Smooth muscle cell (in vitro differentiated cells): ENCODE measurements at regions not wholly inside any gene's neighbourhood (a gene's known extent, or its start where the extent isn't known, plus 50 kb on each side); places are given as distances from the start of the nearest gene placed in this dataset.
A peak's percentile ranks its signal among the peaks of the same experiment; 100 is the strongest.

Source experiments
- DNase-seq: peaks from one replicate; lab custom pipeline; 2025; ENCODE audit not compliant: unreplicated experiment; lab: John Stamatoyannopoulos, UW
- H2AFZ ChIP-seq: fragments of 200-600 bp; sonication (generic); 2 replicates; pipeline ENCODE4 v1.6.0; 2016; ENCODE audit warnings: antibody characterized with exemption, low read depth, mild to moderate bottlenecking
- H3F3A ChIP-seq: fragments of 200-600 bp; sonication (generic); 2 replicates; pipeline ENCODE4 v1.6.0; 2017; ENCODE audit warnings: antibody characterized with exemption, low read depth
- H3K27ac ChIP-seq: fragments of 200-600 bp; sonication (generic); 2 replicates; pipeline ENCODE4 v1.5.1; 2016; ENCODE audit warnings: low read depth, mild to moderate bottlenecking
- H3K27me3 ChIP-seq: fragments of 200-600 bp; sonication (generic); 2 replicates; pipeline ENCODE4 v1.6.1; 2016; ENCODE audit warnings: low read depth, mild to moderate bottlenecking
- H3K36me3 ChIP-seq: fragments of 200-600 bp; sonication (generic); 2 replicates; pipeline ENCODE4 v1.5.1; 2016; ENCODE audit warnings: low read depth
- H3K4me1 ChIP-seq: fragments of 200-600 bp; sonication (generic); 2 replicates; pipeline ENCODE4 v1.5.1; 2016; ENCODE audit warnings: low read depth
- H3K4me2 ChIP-seq: fragments of 200-600 bp; sonication (generic); 2 replicates; pipeline ENCODE4 v1.6.0; 2016; ENCODE audit warnings: mild to moderate bottlenecking
- H3K4me3 ChIP-seq: fragments of 200-600 bp; sonication (generic); 2 replicates; pipeline ENCODE4 v1.5.1; 2016; ENCODE audit warnings: mild to moderate bottlenecking
- H3K79me2 ChIP-seq: fragments of 200-600 bp; sonication (generic); 2 replicates; pipeline ENCODE4 v1.6.0; 2016; ENCODE audit warnings: low read depth, mild to moderate bottlenecking
- H3K9ac ChIP-seq: fragments of 200-600 bp; sonication (generic); 2 replicates; pipeline ENCODE4 v1.6.0; 2016; ENCODE audit warnings: low read depth
- H3K9me3 ChIP-seq: fragments of 200-600 bp; sonication (generic); replicated peaks from 2 replicates; pipeline ENCODE4 v1.5.1; 2016; ENCODE audit warnings: low read depth
- H4K20me1 ChIP-seq: fragments of 200-600 bp; sonication (generic); 2 replicates; pipeline ENCODE4 v1.6.0; 2016; ENCODE audit warnings: low read depth
- WGBS: methylation state at CpG from one replicate; pipeline ENCODE4 v1.1.7; 2016; ENCODE audit warnings: low lambda C conversion rate; 5-methylcytosine and 5-hydroxymethylcytosine counted together
- TF ChIP-seq, protein P1 (sequence below): fragments of 200-600 bp; sonication (generic); IDR thresholded peaks from 2 replicates; pipeline ENCODE4 v1.5.1; 2017; ENCODE audit warnings: borderline replicate concordance, mild to moderate bottlenecking, antibody characterized with exemption; ENCODE audit not compliant: insufficient read depth, poor library complexity, severe bottlenecking

DNA sequence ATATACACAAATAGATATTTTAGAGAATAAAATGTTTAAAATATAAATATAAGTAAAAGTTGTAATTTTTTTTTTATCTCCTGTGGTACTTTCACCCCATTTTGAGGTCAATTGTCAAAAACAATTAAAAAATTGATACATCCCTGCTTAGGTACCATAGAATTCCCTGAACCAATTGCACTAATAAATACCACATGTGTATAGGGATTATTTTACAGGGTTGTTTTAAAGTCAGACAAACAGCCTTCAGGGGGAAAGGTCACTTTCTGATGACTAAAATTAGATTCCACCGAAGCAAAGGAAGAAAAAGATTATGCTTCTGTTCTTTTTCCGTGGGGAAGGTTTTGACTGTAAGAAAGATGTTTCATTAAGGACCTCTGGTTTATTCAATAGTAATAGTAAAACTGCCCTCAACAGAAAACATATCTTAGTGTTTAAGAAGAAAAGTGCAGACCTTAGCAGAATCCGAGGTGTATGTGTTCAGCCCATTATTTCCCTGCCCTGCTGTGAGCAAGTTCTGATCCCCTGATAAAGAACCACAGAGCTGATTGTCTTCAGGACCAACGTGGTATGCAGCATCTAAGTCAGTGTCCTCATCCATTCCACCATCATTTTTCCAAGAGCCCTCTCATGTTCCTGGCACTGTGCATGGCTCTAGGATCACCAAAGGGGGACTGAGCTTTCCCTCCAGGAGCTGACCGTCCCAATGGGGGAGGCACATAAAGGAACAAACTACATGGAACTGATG, 132.9 kb upstream of the IL12A start:
- no peak overlapping the region for H3K4me3 ChIP-seq
- H3K4me1 ChIP-seq = peaks cover 51% of the 10 kb centered on the region
- H4K20me1 ChIP-seq = peaks cover 22% of the 10 kb centered on the region
- no peaks in the 10 kb centered on the region for H3K27me3 ChIP-seq
- H3K36me3 ChIP-seq = no peaks in the 10 kb centered on the region
- H2AFZ ChIP-seq = no peak overlapping the region
- TF ChIP-seq, protein P1, sequence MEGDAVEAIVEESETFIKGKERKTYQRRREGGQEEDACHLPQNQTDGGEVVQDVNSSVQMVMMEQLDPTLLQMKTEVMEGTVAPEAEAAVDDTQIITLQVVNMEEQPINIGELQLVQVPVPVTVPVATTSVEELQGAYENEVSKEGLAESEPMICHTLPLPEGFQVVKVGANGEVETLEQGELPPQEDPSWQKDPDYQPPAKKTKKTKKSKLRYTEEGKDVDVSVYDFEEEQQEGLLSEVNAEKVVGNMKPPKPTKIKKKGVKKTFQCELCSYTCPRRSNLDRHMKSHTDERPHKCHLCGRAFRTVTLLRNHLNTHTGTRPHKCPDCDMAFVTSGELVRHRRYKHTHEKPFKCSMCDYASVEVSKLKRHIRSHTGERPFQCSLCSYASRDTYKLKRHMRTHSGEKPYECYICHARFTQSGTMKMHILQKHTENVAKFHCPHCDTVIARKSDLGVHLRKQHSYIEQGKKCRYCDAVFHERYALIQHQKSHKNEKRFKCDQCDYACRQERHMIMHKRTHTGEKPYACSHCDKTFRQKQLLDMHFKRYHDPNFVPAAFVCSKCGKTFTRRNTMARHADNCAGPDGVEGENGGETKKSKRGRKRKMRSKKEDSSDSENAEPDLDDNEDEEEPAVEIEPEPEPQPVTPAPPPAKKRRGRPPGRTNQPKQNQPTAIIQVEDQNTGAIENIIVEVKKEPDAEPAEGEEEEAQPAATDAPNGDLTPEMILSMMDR = no peak
- peak overlapping the region; percentile 78 for H3K27ac ChIP-seq
- H3K9me3 ChIP-seq = no peaks in the 10 kb centered on the region
- no peak for DNase-seq
- H3K4me2 ChIP-seq = no peak overlapping the region
- H3K79me2 ChIP-seq = peaks cover 54% of the 10 kb centered on the region
- 30% methylated on average over 5 of the region's 5 CpGs for WGBS
- no peak overlapping the region for H3K9ac ChIP-seq
- H3F3A ChIP-seq = peaks cover 24% of the 10 kb centered on the region

DNA sequence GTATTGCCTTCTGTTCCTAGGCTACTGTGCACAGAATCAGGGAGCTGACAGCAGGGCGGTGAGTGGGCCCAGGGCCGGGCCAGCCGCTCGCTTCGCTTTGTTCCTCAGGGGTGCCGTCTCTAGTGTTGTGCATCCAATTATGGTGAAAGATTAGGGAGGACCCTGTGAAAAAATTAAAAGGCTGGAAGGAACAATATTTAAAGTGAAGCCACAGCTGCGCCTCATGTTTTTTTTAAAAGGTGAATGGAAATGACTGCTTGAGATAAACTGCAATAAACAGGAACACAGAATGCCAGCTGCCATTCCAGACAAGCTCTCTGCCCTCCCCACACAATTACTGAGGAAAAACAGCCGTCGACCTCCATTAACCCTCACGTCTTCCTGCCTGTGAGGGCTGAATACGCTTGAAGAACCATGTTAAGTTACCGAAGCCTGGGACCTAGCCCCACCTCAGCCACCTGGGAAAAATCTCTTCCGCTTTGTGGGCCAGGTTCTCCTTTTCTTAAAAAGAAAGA, 132.0 kb upstream of the IL12A start:
- H4K20me1 ChIP-seq = peaks cover 26% of the 10 kb centered on the region
- no peak overlapping the region for H3K4me2 ChIP-seq
- H3K79me2 ChIP-seq = peaks cover 48% of the 10 kb centered on the region
- no peak overlapping the region for H3K9ac ChIP-seq
- H3K27ac ChIP-seq = peak overlapping the region; percentile 78
- TF ChIP-seq, protein P1 = no peak
- no peaks in the 10 kb centered on the region for H3K27me3 ChIP-seq
- DNase-seq = no peak
- no peaks in the 10 kb centered on the region for H3K9me3 ChIP-seq
- H2AFZ ChIP-seq = no peak overlapping the region
- H3K4me1 ChIP-seq = peaks cover 55% of the 10 kb centered on the region
- peaks cover 24% of the 10 kb centered on the region for H3F3A ChIP-seq
- no peaks in the 10 kb centered on the region for H3K36me3 ChIP-seq
- no peak overlapping the region for H3K4me3 ChIP-seq
- WGBS = 42% methylated on average over 13 of the region's 13 CpGs

DNA sequence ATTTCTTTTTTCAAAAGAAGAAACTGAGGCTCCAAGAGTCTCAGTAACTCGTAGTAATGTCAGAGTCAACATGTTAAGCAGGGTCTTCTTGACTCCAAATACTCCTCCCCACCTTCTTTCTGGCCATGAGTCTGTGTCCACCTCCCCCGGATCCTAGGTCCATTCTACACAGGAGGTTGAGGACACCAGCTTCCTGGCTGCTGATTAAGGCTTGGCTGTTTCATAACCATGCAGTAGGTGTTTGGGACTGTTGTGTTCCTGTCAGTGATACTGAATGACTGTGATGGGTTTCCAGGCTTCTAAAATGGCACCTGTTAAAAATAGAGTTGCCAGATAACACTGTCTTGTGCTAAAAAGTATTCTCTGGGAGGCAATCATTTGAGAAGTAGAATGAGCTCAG, 130.8 kb upstream of the IL12A start:
- 96% methylated on average over 2 of the region's 2 CpGs for WGBS

More for the DNA sequence above, 130.8 kb upstream of the IL12A start:
- H3F3A ChIP-seq = peaks cover 19% of the 10 kb centered on the region
- no peak overlapping the region for H2AFZ ChIP-seq
- no peak overlapping the region for H3K4me2 ChIP-seq
- H3K9ac ChIP-seq = no peak overlapping the region
- peaks cover 24% of the 10 kb centered on the region for H4K20me1 ChIP-seq
- H3K36me3 ChIP-seq = no peaks in the 10 kb centered on the region
- H3K27me3 ChIP-seq = no peaks in the 10 kb centered on the region
- TF ChIP-seq, protein P1 = no peak
- H3K4me3 ChIP-seq = no peak overlapping the region
- H3K9me3 ChIP-seq = no peaks in the 10 kb centered on the region
- peaks cover 44% of the 10 kb centered on the region for H3K4me1 ChIP-seq
- no peak for DNase-seq
- H3K27ac ChIP-seq = no peak overlapping the region
- H3K79me2 ChIP-seq = peaks cover 51% of the 10 kb centered on the region
